DND-41 (cell line): ENCODE measurements at regions not wholly inside any gene's neighbourhood (a gene's known extent, or its start where the extent isn't known, plus 50 kb on each side); places are given as distances from the start of the nearest gene placed in this dataset.

ENCODE experiments used
- EZH2 ChIP-seq: IDR thresholded peaks from 3 replicates; pipeline ENCODE4 v1.6.1; 2012; ENCODE audit warnings: borderline replicate concordance, low read depth, mild to moderate bottlenecking, moderate library complexity, low read length, inconsistent platforms; ENCODE audit not compliant: severe bottlenecking
- TF ChIP-seq, protein P1 (sequence below): IDR thresholded peaks from 2 replicates; pipeline ENCODE4 v1.5.1; 2012; ENCODE audit warnings: borderline replicate concordance, low read length, moderate library complexity, mild to moderate bottlenecking; ENCODE audit not compliant: poor library complexity, severe bottlenecking; ENCODE audit errors: extremely low read depth

- TF ChIP-seq, protein P1, sequence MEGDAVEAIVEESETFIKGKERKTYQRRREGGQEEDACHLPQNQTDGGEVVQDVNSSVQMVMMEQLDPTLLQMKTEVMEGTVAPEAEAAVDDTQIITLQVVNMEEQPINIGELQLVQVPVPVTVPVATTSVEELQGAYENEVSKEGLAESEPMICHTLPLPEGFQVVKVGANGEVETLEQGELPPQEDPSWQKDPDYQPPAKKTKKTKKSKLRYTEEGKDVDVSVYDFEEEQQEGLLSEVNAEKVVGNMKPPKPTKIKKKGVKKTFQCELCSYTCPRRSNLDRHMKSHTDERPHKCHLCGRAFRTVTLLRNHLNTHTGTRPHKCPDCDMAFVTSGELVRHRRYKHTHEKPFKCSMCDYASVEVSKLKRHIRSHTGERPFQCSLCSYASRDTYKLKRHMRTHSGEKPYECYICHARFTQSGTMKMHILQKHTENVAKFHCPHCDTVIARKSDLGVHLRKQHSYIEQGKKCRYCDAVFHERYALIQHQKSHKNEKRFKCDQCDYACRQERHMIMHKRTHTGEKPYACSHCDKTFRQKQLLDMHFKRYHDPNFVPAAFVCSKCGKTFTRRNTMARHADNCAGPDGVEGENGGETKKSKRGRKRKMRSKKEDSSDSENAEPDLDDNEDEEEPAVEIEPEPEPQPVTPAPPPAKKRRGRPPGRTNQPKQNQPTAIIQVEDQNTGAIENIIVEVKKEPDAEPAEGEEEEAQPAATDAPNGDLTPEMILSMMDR: no peak
- no peak for TF ChIP-seq EZH2
Measured at GRCh38 chr11:37317803-37318202, 719.8 kb upstream of the RAG2 start.
